Fibroblast of pulmonary artery (primary cell): ENCODE measurements at regions not wholly inside any gene's neighbourhood (a gene's known extent, or its start where the extent isn't known, plus 50 kb on each side); places are given as distances from the start of the nearest gene placed in this dataset.

Source experiments
- DNase-seq: peaks from one replicate; pipeline ENCODE4 v3.0.0-alpha.2; 2010; ENCODE audit warnings: low read depth
- H3K4me3 ChIP-seq: replicated peaks from 2 replicates; pipeline ENCODE4 v1.5.1; 2011; ENCODE audit warnings: low read depth, mild to moderate bottlenecking, control low read depth, low read length, moderate library complexity
- TF ChIP-seq, protein P1 (sequence below): IDR thresholded peaks from 2 replicates; pipeline ENCODE4 v1.5.1; 2011; ENCODE audit warnings: mild to moderate bottlenecking, control low read depth, low read length, inconsistent platforms; ENCODE audit errors: missing control alignments

DNA sequence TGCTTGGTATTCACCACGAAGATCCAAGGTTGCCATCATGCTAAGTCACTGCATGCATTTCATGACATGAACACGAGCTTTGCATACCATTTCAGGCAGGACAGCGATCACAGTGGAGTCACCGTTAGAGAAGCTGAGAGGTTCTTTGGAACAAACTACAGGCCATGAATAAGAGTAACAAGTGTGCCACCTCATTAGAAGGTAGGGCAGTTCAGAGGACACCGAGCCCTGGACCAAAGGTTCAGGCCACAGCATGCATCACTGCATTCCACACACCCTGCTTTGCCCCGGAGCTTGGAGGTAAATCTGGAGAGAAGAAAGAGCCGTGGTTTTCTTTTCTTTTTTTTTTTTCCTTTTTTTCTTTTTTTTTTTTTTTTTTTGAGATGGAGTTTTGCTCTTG lies 66.9 kb upstream of the CDH4 start:
- TF ChIP-seq, protein P1, sequence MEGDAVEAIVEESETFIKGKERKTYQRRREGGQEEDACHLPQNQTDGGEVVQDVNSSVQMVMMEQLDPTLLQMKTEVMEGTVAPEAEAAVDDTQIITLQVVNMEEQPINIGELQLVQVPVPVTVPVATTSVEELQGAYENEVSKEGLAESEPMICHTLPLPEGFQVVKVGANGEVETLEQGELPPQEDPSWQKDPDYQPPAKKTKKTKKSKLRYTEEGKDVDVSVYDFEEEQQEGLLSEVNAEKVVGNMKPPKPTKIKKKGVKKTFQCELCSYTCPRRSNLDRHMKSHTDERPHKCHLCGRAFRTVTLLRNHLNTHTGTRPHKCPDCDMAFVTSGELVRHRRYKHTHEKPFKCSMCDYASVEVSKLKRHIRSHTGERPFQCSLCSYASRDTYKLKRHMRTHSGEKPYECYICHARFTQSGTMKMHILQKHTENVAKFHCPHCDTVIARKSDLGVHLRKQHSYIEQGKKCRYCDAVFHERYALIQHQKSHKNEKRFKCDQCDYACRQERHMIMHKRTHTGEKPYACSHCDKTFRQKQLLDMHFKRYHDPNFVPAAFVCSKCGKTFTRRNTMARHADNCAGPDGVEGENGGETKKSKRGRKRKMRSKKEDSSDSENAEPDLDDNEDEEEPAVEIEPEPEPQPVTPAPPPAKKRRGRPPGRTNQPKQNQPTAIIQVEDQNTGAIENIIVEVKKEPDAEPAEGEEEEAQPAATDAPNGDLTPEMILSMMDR, result no peak
- DNase-seq, result no peak
- no peak overlapping the region for H3K4me3 ChIP-seq

DNA sequence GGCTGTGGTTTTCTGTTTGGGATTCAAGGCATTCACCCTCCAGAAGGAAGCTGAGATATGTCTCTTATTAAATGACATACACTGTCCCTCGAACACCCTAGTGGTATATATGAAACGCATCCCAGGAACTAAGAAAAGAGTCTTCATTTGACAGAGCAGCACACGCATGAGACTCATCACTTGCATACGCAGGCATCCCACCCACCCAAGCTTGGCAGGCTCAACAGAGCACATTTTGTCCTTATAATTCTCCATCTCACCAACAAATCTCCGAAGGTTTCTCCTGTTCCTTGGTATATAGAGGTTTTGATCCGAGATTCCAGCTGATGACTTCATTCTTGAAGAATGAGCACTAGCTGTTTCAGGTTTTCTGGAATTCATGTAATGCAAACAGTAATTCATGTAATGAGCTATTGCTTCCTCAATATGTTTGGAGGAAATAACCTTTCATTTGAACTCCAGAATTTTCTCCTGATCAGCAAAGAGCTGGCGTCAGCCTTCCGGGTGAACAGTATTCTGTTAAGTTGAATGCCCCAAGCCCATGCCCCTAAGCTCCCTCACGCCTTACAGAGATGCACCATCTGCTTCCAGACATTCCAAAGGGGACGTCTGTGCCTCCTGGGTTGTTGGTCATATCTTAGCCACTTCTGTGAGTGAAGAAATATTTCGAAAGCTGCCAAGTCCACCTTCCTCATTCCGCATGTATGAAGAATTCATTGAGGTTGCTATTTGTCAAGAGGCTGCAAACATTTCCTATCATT lies 66.0 kb upstream of the CDH4 start:
- no peak overlapping the region for H3K4me3 ChIP-seq
- TF ChIP-seq, protein P1, result no peak
- DNase-seq, result peak; percentile 88

DNA sequence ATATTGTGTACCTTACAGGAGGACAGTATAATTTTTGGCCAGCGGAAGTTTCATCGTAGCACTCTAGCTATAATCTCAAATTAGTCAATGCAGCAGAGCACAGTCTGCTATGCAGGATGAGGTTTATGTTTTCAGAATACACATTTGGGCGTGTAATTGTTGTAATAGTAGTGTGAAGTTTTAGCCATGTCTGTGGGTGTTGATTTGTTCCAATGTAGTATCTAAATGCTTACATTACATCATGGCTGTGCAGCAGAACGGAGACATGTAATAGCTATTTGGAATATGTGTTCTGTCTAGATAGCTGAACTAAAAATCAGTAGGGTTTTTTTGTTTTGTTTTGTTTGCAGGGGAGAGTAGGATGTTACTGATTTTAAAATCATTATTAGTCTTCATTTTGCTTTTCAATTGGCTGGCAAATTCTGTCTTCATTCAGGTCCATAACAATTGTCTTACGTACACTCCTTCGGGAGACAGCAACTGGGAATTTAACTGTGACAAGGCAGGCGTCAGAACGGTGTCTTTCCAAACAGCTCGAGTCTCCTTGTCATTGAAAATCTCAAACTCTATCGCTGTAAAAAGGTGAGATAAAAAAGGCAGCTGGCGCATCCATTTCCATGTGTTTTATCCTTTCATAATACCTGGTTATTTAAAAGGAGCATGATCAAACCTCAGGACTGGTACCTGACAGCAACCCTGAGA lies 65.1 kb upstream of the CDH4 start:
- TF ChIP-seq, protein P1, result no peak
- peak; percentile 33 for DNase-seq
- H3K4me3 ChIP-seq, result no peak overlapping the region

DNA sequence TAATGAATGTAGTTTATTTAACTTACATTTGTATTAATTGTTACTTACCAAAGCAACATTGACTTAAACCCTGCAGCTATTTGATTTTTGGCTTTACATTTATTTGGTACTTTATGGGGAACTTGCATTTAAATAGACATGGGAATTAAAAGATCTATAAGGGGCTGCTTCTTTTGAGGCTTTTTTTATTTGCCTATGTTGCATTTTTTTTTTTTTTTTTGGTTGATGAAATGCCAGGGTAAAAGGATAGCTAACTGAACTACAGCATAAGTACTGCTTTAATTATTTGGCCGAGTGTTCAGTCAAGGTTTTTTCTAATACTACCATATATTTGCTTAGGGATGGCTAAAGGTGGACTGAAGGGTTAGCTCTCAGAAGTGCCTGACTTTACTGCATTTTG lies 62.5 kb upstream of the CDH4 start:
- no peak overlapping the region for H3K4me3 ChIP-seq
- TF ChIP-seq, protein P1, result no peak
- DNase-seq, result no peak

DNA sequence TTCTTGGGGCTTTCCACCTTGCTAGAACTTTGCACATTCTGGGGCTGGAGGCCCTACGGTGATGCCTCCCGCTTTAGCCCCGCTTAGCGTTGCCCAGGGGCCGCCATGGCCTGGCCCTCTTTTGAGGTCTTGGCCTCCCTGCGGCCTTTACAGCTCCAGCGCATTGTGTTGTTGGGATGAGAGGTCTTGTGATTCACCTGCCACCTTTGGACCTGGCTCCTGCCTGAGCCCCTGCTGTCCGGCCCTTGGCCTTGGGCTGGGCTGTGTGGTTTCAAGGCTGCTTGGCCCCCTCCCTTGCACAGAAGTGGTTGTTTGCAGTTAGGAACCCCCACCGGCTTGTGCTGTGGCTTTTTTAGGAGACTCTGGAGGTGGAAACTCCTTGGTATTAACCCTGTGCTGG lies 61.0 kb upstream of the CDH4 start:
- DNase-seq, result no peak
- TF ChIP-seq, protein P1, result no peak
- no peak overlapping the region for H3K4me3 ChIP-seq

DNA sequence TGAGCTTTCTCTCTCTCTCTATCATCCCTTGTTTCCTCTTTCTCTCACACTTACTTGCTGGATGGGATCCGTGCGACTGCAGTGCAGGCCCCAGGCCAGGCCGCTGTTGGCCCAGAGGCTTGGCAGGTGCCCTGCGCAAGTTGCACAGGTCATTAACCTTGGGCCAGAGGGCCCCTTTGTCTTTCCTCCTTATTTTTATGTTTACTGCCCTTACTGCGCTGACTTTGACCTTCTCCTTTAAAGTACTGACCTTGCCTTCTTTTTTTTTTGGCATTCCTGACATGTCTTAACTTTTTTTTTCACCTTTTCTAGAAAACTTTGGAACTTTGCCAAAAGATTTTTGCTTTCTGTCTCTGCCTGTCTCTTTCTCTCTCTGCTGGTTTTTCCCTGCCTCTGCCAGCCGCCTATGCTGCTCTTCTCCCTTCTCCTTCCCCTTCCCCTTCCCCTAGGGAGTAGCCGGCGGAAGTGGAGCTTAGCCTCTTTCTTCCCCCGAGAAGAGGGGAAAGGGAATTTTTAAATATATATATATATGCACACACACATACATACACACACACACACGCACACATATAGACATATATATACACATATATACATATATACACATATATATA lies 59.6 kb upstream of the CDH4 start:
- no peak overlapping the region for H3K4me3 ChIP-seq
- TF ChIP-seq, protein P1, result no peak
- DNase-seq, result no peak
